HG03280 (cell line): ENCODE measurements at regions not wholly inside any gene's neighbourhood (a gene's known extent, or its start where the extent isn't known, plus 50 kb on each side); places are given as distances from the start of the nearest gene placed in this dataset.

ENCODE experiments used
- ATAC-seq: cut with Tn5 transposase; IDR thresholded peaks from one replicate; pipeline ENCODE4 v1.9.1; 2021; ENCODE audit warnings: mild to moderate bottlenecking, moderate library complexity; ENCODE audit not compliant: unreplicated experiment

DNA sequence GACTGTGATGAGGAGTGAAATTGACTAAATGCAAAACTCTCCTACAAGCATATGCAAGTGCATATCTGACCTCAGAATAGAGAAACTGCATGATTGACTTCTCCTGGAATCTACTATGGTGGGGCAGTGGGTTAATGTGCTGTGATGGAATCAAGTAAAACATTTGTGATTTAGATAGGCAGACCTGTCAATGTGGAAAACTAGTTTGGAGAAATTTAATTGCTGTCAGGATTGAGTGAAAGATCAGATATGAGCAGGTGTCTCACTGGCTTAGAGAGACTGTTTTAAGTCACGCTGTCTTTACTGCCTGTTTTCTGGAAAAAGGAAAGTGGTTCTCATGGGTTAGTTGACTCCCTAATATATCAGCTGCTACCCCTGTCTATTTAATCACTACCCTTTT is 881.0 kb upstream of the CNTNAP5 start:
- no peak for ATAC-seq

DNA sequence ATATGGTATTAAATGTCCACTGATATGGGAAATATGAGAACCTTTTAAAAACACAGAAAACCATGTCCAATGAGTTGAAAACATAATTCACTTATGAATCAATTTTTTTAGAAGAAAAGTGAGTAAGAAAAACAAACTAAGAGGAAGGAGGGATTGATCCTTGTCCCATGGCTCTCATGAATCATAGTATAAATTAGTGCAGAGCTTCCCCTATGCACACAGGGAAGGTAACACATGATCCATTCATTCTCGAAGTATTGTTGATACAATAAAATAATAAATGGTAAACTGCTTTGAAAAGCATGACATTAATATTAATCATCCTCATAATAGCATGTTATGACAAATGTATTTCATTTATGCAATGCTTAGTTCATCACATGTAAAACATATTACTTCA is 872.0 kb upstream of the CNTNAP5 start:
- no peak for ATAC-seq

DNA sequence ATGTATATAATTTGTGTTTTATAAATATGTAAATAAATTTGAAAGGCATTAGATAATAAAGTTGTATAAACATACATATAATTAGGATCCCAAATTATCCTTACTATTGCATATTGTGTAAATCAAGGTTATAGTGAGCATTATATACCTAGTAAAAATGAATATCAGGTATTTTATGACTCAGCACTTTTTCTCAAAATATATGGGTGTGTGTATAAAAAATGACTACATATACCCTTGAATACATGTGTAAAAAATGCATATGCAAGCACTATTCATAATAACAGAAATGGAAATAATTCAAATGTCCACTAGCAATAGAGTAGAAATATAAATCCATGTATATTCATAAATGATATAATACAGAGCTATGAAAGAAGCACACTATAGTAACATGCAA is 870.9 kb upstream of the CNTNAP5 start:
- no peak for ATAC-seq

DNA sequence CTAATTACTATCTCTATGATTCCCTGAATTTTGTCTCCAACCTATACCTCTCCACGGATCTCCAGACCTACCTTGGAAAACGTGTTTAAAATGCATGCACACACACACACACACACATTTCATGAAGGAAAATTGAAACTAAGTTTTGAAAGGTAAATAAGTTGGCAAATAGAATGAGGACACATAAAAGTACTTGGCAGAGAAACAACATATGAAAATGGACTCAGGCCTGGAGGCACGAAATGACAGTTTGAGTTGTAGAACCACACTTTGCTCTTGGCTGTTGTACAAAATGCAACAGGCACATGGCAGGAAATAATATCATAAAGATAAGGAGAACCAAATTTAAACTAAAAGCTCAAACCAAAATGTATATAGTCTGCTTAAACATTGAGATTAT is 868.1 kb upstream of the CNTNAP5 start:
- no peak for ATAC-seq

DNA sequence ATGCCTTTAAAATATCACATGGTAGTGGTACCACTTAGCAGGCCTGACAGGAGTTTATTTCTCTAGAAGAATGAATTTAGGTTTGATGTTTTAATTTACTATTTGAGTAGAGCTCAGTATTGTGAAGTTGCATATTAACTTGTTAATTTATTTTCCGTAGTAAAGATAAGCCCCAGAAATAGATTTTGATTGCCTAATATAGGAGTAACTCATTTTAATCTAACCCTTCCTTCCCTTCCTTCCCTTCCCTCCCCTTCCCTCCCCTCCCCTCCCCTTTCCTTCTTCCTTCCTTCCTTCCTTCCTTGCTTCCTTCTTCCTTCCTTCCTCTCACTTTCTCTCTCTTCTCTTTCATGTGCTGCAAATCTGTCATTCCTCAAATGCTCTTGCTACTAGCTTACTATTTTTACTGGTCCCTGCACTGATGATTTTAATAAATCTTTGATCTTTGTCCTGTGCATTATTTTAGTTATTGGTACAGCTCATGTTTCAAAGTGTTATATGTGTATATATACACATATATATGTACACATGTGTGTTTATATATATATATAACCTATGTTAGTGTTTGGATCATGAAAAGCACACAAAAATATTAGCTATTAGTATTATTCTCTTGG is 862.6 kb upstream of the CNTNAP5 start:
- no peak for ATAC-seq

DNA sequence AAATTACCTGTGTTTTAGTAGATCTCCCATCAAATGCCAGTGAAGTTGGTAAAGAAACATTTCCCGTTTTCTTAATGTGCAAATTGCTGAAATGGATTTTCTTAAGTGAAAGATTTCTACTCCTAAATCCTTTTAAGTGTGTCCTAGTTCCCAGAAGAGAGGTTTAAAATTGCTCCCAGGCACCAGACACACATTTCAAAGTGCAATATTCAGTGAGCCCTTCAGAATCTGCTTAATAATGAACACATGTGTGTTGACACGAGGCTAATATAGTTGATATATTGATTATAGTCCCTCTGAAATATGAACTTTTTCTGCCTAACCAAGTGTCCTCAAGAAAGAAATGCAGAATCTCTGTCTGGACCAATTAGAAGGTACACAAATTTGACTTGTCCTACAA is 861.7 kb upstream of the CNTNAP5 start:
- ATAC-seq: no peak

DNA sequence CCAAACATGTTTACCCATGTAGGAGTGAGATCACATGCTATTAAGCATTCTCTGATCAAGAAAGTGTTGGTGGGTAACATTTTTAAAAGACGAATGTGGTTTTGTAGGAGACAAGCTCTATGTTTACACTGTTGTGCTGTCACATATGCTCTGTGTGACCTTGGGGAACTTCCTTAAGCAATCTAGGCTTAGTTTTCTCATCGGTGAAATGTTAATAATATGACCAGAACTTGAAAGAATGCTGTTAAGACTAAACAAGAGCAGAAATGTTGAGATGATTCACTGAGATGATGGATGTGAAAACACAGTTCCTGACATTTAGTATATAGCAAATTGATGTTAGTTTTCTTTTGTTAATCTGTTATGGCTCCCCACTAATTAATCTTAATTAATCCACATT is 860.9 kb upstream of the CNTNAP5 start:
- ATAC-seq: no peak

DNA sequence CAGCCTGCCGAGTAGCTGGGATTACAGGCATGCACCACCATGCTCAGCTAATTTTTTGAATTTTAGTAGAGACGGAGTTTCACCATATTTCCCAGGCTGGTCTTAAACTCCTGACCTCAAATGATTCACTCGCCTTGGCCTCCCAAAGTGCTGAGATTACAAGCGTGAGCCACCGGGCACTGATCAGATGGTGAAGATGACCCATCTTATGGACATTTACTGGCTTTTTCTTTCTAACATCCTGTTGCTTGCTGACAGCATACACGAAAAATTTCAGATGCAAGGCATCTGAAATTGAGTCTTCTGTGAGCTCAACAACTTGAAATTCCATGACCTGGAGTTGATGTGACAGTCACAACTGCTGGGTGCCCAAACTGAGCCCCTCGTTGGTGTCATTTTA is 859.5 kb upstream of the CNTNAP5 start:
- no peak for ATAC-seq

DNA sequence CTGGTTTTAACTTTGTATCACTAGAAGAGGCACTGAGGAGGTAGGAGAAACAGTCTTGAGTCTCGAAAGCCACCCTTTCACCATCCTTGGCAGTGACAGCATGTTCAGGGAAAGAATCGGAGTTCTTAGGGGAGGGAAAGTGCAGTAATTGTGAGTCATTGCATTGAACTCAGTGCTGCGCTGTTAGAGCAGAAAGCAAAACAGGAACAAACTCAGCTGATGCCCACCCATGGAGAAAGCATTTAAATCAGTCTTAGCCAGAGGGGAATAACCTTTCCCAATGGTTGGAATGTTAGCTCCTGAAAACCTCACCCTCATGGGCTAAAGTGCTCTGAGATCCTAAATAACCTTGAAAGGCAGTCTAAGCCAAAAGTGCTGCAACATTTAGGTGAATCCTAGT is 845.6 kb upstream of the CNTNAP5 start:
- ATAC-seq: no peak

DNA sequence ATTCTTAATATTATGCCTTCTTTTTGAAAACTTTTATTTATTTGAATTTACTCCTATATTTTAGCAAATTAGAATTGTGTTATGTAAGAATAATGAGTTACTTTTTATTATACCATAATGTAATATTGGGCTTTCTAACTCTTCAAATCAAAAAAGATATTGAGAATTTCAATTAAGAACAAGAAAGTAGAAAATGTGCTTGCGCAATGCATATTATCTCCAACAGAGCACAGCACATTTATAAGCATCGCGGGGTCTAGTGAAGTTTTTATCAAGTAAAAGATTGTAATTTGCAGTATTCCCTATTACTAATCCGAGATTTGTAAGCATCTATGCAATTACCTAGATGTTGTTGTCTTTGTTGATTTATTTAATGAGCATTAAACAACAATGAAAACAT is 829.1 kb upstream of the CNTNAP5 start:
- no peak for ATAC-seq

DNA sequence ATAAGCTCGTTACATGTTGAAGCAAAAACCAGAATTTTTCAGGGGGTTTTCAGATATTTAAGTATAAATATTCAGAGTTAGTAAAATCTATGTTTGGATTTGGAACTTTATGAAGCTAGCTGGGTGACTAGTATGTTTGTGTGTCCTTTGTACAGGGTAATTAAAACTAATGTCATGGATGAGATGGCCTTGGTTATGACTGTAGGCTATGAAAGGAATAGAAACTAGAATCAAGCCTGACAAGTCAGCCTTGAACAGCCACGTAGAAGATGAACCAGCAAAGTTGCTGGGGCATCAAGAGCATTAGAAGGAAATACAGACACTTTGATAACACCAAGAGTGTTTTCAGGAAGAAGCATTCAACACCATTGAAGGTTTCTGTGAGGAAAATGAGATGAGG is 825.1 kb upstream of the CNTNAP5 start:
- no peak for ATAC-seq

DNA sequence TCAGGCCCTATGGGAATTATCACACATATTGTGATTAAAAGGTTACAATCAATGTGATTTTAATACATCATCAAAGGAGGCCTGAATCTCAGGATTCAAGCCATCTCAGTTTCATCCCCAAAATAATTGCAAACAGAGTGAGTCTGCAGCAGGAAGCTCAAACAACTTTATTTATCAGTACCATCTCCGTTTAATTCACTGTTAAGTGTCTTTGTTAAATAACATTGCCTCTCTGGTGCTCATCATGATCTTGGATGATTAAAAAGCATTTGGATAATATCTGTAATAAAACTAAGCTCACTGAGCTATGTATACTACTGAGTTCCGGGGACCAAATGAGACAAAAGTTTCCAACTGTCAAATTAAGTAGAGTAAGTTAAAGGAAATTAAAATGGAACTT is 817.8 kb upstream of the CNTNAP5 start:
- no peak for ATAC-seq

DNA sequence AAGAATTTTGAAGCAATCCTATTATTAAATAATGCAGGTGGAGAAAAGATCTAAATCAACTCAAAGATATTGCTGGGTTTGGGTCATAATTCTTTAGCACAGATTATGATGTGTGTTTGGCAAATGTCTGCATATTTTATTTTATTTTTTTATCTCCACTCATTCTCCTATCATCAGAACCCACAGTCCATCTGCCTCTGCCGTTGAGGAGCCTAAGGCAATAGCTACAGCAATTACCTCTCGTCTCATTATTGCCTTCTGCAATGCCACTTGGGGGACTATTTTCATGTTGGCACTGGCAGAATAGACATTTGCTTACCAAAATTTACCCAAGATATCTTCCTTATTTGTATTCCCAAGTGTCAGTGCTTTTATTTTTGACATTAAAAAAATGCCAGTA is 815.9 kb upstream of the CNTNAP5 start:
- ATAC-seq: no peak

DNA sequence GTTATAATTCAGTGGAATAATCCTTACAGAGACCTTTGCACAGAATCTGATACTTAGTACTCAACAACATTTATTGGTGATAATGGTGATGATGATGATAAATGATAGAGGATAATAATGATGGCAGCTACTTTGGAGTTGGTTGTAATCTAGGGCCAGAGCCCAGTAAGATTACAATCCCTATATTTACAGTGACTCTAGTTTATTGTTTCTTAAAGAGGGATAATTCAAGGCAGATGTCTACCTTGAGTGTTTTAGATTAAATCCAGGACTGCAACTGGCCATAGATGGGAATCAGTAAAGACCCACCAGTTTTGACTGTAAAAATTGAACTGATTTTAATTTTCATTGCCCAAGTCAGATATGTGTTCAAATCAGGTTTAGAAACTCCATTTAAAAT is 813.9 kb upstream of the CNTNAP5 start:
- ATAC-seq: no peak

DNA sequence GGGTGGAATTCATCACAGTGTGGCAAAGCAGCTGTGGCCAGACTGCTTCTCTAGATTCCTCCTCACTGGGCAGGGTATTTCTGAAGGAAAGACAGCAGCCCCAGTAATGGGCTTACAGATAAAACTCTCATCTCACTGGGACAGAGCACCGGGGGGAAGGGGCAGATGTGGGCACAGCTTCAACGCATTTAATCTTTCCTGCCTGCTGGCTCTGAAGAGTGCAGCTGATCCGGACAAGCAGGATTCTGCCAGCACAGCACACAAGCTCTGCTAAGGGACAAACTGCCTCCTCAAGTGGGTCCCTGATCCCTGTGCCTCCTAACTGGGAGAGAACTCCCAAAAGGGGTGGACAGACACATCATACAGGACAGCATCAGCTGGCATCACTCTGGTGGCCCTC is 779.9 kb upstream of the CNTNAP5 start:
- no peak for ATAC-seq

DNA sequence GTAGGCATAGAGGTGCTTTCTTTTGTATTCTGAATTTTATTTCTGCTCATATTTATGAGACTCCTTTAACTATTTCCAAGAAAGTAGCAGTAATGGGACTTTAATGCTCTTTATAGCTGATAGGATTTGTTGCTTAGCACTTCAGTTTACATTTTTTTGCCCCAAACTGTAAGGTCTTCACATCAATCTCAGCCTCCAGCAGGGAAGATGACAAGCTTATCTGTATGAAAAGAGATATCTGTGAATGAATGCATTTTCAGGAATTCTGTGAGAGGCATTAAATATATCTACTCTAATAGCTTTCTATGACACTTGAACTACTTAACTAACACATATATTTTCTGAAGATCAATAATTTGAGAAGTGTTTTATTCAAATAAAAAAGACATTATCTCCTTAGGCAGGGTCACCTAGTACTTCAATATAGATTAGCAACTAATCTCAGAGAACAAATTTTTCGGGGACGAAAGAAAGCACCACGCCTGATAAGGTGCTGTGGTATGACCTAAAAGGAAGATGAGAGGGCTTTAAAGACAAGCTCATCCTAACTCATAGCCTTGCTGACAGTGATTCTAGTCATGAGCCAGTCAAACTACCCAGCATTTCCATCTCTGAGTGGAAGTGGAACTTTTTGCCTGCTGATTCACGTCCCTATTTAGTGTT is 766.1 kb upstream of the CNTNAP5 start:
- no peak for ATAC-seq

DNA sequence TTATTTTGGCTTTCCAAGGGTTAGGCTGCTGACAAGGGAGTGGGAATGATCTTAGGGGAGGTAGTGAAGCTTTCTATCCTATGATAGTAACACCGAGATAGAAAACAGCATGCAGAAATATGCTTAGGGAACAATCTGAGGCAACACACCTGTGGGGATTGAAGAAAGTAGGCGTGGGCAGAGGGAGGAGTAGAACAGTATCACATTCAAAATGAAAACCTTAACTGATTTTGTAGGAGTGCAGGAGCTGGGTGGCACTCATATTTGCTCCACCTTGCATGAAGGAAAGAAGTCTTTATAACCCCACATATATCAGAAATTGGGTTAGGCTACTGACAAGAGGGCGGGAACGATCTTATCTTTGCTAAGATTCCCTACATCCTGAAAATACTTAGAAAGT is 762.2 kb upstream of the CNTNAP5 start:
- ATAC-seq: no peak

DNA sequence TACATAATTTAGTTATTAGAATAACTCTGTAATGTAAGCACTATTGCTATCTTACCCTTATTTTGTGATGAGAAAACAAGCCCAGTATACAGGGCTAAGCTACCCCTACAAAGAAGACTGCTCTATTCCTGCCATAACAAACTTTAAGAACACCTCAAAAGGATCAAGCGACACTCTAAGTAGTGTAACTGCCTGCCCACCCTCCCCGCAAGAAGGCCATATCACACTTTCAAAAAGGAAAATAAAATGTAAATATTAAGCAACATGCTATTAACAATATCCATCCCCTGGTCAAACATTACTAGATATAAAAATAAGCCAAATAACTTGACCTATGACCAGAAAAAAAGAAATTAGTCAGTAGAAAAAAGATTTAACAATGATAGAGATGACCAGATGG is 741.7 kb upstream of the CNTNAP5 start:
- no peak for ATAC-seq

DNA sequence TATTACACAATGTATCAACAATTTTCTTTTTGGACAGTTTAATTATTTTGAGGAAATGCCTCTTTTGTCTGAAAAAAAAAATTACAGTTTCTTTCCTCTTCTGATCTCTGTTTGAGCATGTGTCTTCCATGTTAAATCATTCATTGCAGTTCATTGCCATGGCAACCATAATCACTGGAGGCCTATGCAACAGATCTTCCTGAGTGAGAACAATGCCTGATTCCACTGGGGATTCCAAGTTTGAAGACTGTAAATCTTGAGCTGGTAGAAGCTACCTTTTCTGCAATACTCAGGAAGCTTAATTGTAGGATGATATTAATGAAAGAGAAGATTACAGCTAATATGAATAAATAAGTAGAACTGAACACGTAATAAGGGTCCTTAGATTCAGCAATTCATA is 721.4 kb upstream of the CNTNAP5 start:
- ATAC-seq: no peak
